SK-N-DZ (cell line): ENCODE measurements at regions not wholly inside any gene's neighbourhood (a gene's known extent, or its start where the extent isn't known, plus 50 kb on each side); places are given as distances from the start of the nearest gene placed in this dataset.

ENCODE experiments used
- DNase-seq: peaks from one replicate; pipeline ENCODE4 v3.0.0-alpha.2; 2015; ENCODE audit warnings: low spot score

- DNase-seq: no peak
Measured at GRCh38 chr3:43207628-43208085, 78.7 kb upstream of the SNRK start.

GRCh38 chr3:43206632-43207031, 79.7 kb upstream of the SNRK start:
- DNase-seq: no peak

- no peak for DNase-seq
Measured at GRCh38 chr3:43206105-43206504, 80.2 kb upstream of the SNRK start.

GRCh38 chr3:43203022-43203421, 83.3 kb upstream of the SNRK start:
- DNase-seq: peak; percentile 95

GRCh38 chr3:43201581-43201980, 84.8 kb upstream of the SNRK start:
- DNase-seq: no peak

- DNase-seq: no peak
Measured at GRCh38 chr3:43199645-43200306, 86.6 kb upstream of the SNRK start.

GRCh38 chr3:43198791-43199644, 87.3 kb upstream of the SNRK start:
- no peak for DNase-seq

GRCh38 chr3:43198301-43198700, 88.0 kb upstream of the SNRK start:
- DNase-seq: no peak

GRCh38 chr3:43197181-43197580, 89.2 kb upstream of the SNRK start:
- no peak for DNase-seq

GRCh38 chr3:43196721-43197120, 89.6 kb upstream of the SNRK start:
- DNase-seq: no peak

- no peak for DNase-seq
Measured at GRCh38 chr3:43195115-43195498, 89.2 kb upstream of the POMGNT2 start.

GRCh38 chr3:43194490-43195114, 88.7 kb upstream of the POMGNT2 start:
- no peak for DNase-seq

- DNase-seq: no peak
Measured at GRCh38 chr3:43194069-43194468, 88.2 kb upstream of the POMGNT2 start.

- no peak for DNase-seq
Measured at GRCh38 chr3:43192028-43192427, 86.1 kb upstream of the POMGNT2 start.

GRCh38 chr3:43191116-43191515, 85.2 kb upstream of the POMGNT2 start:
- no peak for DNase-seq

GRCh38 chr3:43190670-43191069, 84.8 kb upstream of the POMGNT2 start:
- no peak for DNase-seq

GRCh38 chr3:43187836-43188479, 82.1 kb upstream of the POMGNT2 start:
- no peak for DNase-seq

GRCh38 chr3:43185983-43186314, 80.1 kb upstream of the POMGNT2 start:
- DNase-seq: no peak

GRCh38 chr3:43185274-43185982, 79.5 kb upstream of the POMGNT2 start:
- no peak for DNase-seq

- DNase-seq: no peak
Measured at GRCh38 chr3:43183456-43183855, 77.6 kb upstream of the POMGNT2 start.

- DNase-seq: no peak
Measured at GRCh38 chr3:43181202-43181821, 75.4 kb upstream of the POMGNT2 start.
